GM19468 (cell line): ENCODE measurements at regions not wholly inside any gene's neighbourhood (a gene's known extent, or its start where the extent isn't known, plus 50 kb on each side); places are given as distances from the start of the nearest gene placed in this dataset.

Experiments
- ATAC-seq: cut with Tn5 transposase; IDR thresholded peaks from one replicate; pipeline ENCODE4 v1.9.1; 2021; ENCODE audit warnings: mild to moderate bottlenecking, moderate library complexity, moderate number of reproducible peaks; ENCODE audit not compliant: unreplicated experiment; ENCODE audit errors: extremely low read depth

DNA sequence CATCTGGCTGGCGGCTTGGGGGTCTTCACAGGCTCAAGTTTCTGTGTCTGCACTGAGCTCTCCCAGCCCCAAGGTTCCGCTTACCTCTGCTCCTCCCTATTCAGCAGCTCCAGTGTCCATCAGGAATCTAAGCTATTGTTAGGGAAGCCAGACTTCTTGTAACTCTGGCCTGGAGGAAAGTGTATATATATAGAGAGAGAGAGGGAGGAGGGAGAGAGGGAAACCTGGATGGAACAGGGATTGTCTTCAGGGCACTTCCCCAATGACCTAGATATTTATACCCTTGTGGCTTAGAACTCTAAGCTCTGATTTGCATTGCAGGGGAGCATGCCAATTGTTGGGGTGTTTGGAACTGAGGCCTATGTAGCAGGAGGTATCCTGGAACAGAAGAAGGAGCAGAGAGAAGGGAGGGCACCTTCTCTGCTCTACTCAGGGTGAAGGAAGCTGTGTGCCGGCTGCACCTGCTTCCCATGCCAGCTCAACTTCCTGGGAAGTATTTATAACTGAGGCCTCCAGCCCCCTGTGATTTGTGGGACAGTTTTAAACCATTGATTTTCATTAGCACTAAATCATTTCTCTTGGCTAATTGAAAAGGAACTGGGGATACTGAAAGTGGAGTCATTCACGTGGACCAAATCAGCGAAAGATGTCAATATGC, 70.9 kb downstream of the NAV1 start:
- ATAC-seq = no peak

- no peak for ATAC-seq
Measured at GRCh38 chr1:201610858-201611257, 71.9 kb downstream of the NAV1 start.

DNA sequence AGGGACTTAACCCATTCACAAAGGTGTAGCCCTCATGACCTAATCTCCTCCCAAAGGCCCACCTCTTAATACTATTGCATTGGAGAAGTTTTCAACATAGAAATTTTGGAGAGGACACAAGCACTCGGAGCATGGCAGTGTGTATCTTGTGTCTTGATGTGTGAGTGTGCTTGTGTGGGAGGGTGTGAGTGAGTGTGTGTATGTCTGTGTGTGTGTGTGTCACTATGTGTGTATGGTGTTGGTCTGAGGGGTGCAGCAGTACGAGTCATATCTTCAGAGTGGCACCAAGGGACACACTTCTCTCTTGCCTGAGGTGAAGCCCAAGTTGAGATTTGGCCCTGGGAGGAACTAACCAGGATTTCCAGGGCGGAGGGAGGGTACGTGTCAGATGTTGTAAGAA, 73.7 kb downstream of the NAV1 start:
- ATAC-seq = no peak

- ATAC-seq = no peak
Measured at GRCh38 chr1:201614262-201615015, 75.5 kb downstream of the NAV1 start.

- ATAC-seq = no peak
Measured at GRCh38 chr1:201617157-201617556, 78.2 kb downstream of the NAV1 start.

DNA sequence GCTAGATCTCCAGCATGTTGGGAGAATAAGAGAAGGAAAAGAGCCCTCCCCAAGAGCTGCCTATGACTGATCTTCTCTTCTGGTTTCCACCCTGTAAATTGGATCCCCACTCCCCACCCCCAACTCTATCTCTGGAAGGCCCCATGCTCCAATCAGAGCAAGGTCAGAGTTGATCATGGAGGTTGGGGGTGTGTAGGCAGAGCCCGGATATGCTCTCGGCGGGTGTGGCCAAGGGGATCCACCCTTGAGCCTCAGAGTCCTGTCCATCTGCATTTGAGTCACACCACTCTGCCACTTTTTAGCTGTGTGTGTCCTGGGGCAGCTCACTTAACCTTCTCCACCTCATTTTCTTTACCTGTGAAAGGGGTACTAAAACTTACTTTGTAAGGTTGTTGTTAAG, 79.5 kb downstream of the NAV1 start:
- ATAC-seq = no peak

DNA sequence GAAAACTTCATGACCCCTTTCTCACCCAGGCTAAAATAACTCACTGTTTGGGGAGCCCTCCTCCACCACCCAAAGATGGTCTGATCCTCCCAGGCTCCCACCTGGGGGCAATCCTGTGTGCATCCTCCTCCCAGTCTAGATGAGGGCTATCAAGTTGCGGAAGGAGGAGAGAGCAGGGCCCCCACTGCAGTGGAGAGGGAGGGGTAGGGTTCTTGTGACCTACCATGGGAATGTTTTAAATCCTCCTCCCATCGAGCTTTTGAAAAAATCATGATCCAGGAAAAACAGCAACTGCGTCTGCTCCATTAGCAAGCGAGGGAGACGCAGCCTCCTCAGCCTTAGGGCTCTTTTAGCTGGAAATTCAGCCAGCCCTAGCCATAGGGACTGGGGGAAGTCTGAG, 80.0 kb downstream of the NAV1 start:
- ATAC-seq = no peak

- no peak for ATAC-seq
Measured at GRCh38 chr1:201619513-201619912, 80.6 kb downstream of the NAV1 start.

DNA sequence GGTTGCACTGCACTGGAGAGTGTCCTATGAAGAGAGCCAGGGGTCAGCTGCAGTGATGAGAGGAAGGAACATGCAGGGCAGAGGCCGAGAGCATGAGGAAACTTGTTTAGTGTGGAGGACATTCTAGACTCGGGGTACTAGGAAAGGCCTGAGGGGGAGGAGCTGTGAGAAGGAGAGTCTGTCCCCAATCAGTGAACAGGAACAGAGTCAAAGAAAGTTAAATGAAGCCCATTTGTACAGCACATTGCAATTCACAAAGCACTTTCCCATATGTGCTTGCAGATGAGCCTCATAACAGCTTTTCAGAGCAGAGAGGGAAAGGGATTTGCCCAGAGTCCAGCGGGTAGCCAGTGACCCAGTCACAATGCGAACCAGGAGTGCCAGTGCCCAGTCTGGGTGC, 83.4 kb downstream of the NAV1 start:
- ATAC-seq = no peak

- ATAC-seq = no peak
Measured at GRCh38 chr1:201622824-201623223, 83.9 kb downstream of the NAV1 start.

DNA sequence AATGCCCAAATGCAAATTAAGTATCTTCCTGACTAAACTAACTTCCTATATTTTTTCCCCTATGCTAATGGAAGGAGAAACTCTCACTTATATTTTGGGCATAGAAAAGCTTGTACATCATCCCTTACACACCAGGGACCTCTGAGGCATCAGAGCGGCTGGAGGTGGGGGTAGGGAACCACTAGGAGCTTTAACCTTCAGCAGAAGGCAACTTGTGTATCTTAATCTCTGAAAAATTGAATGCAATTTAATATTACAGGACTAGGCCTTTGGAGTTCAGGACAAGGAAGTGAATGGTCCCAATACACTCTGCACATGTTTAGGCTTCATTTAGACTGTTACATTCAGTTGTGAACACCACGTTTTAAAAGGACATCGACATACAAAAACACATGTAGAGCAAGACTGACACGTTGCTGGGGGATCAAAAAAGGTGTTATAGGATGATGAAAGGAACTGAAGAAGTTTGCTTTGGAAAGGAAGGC, 85.9 kb downstream of the NAV1 start:
- ATAC-seq = no peak

DNA sequence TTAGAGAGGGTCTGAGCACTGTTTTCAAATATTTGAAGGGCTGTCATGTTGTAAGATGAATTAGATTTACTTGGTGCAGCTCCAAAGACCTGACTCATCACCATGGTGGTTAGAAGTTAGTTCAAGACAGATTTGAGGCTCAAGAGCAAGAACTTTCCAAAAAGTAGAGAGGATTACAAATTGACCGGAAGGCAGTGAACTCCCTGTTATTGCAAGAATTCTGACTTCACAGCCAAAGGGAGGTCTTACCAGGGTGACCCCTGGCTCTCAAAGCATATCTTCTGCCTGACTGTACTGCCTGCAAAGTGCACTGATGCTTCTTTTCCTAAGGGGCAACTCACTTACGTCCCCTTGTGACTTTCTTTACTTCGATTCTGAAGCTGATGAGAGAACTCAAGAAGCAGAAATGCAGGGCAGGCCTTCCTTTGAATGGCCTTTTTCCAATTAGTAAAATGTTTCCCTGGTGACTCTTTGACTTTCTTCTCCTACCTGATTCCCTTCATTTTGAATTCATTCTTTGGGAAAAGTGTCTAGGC, 86.4 kb downstream of the NAV1 start:
- no peak for ATAC-seq

DNA sequence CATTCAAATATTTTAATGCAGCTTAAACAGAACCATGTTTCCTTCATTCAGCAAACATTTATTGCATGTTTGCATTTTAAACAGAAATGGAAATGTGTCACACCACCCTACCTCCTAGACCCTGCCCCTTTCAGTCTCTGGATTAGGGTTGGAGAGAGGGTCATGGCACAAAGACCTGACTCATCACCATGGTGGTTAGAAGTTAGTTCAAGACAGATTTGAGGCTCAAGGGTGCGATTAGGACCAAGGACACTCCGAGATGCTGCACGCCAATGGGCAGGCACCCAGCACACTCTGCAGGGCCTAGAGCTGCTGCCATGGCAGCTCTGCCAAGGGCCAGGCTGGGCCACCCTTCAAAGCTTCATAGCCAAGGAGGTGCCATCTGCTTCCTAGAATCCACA, 86.9 kb downstream of the NAV1 start:
- ATAC-seq = no peak

GRCh38 chr1:201626629-201627275, 87.8 kb downstream of the NAV1 start:
- no peak for ATAC-seq

GRCh38 chr1:201628490-201628889, 89.6 kb downstream of the NAV1 start:
- ATAC-seq = no peak

DNA sequence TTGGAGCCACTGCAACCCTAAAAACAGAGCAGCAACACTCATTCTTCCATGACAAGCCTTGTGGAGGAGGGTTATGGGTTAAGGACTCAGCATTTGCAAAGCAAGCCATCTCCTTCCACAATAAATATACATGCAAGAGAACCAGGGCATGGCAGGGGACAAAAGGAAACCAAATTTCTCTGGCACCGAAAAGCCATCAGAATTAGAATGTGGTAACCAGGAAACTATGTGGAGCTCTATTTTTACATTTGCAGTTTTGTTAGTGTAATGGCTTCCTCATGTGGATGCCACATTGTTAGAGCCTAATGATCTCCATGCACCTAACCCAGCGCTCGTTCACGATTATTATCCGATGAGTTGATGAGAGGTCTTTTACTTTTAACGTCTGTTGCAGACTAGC, 91.7 kb downstream of the NAV1 start:
- ATAC-seq = no peak

DNA sequence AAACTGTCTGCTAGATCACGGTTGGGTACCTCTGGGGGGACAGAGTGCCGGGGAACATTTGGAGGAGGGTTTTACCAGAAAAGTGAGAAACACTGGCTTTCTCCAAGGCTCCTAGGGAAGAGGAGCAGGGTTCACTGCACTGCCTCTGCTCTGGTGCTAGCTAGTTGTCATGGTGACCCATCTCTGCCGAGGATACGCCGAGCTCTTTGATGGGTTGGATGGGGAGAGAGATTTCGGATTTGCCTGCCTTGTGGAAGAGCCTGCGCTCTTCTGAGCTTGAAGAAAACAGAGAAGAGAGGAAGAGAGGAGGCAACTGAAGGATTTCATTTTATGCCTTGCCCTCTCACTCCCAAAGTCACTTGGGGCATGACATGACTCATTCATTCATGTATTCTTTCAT, 92.1 kb downstream of the NAV1 start:
- no peak for ATAC-seq

DNA sequence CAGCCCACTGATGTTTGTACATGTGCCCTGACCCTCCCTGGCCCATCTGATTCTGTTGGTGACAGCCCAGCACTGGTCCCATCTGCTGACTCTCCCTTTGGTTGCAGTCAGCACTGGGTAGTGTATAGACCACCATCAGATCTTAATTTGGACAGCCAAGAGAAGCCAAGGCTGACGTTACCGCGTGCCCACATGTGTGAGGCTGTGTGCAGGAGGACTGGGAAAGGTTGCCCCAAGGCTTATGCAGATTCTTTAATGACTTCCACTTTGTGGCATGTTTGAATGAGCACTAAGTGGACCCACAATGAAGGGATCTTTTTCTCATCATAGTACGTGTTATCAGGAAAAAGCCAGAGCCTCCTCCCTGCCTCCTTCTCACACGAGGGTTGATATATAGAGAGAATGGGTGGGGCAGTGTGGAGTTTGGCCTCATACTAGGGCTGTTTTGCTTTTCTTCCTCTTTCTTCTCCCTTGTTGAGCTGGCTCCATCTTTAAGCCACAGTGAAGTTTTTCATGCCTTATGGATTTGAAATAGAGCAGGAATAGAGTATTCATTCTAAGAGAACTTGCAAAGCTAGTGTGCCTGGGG, 93.5 kb downstream of the NAV1 start:
- no peak for ATAC-seq

DNA sequence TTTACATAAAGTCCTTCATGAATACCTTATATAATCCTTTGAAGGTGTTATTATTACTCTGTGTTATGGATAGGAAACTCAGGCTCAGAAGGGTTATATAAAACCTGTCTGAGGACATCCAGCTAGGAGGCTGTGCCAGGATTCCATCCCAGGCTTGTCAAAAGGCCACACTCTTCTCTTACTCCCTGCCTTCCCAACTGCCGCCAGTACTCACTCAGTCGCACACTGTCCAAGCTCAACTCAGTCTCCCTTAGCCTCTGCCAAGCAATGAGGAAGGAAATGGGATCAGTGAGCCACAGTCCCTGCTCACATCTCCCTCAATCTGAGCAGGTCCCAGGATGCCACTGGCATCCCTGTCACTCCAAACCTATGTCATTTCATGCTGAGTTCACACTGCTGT, 94.4 kb downstream of the NAV1 start:
- no peak for ATAC-seq

- ATAC-seq = no peak
Measured at GRCh38 chr1:201633811-201634210, 94.9 kb downstream of the NAV1 start.

DNA sequence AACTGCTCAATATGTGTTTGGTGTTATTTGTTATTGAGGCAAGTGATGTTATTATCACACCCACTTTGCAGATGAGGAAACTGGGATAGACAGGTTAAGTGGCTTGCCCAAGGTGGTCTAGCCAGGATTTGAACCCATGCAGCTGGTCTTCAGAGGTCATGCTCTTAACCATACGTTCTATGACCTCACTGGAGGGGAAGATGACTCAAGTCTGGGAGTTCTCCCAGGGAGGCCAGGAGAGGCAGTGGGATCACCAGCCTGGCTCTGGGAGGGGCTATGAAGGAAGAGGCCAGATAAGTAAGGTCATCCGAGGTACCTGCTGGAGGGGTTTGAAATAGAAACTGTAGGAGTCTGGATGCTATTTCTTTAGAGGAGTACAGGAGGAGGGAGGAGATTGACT, 95.3 kb downstream of the NAV1 start:
- ATAC-seq = no peak
